MG63 (cell line): ENCODE measurements at regions not wholly inside any gene's neighbourhood (a gene's known extent, or its start where the extent isn't known, plus 50 kb on each side); places are given as distances from the start of the nearest gene placed in this dataset.

ENCODE experiments used
- DNase-seq: peaks from one replicate; pipeline ENCODE4 v3.0.0-alpha.2; 2020
- H3K27me3 ChIP-seq: fragments of 250-450 bp; sonication (Bioruptor Pico); 2 replicates; pipeline ENCODE4 v1.5.1; 2020; ENCODE audit warnings: mild to moderate bottlenecking, moderate library complexity
- H3K36me3 ChIP-seq: fragments of 250-450 bp; sonication (Bioruptor Pico); 2 replicates; pipeline ENCODE4 v1.5.1; 2020; ENCODE audit warnings: mild to moderate bottlenecking, moderate library complexity
- H3K4me3 ChIP-seq: fragments of 250-450 bp; sonication (Bioruptor Pico); 2 replicates; pipeline ENCODE4 v1.5.1; 2020; ENCODE audit warnings: mild to moderate bottlenecking, moderate library complexity
- H3K9me3 ChIP-seq: fragments of 250-450 bp; sonication (Bioruptor Pico); 2 replicates; pipeline ENCODE4 v1.5.1; 2020; ENCODE audit warnings: mild to moderate bottlenecking, moderate library complexity

- peaks cover 4% of the 10 kb centered on the region; the same call in 1 of the 2 replicates for H3K9me3 ChIP-seq
- H3K36me3 ChIP-seq, result no peaks in the 10 kb centered on the region
- H3K4me3 ChIP-seq, result no peak overlapping the region
- no peaks in the 10 kb centered on the region for H3K27me3 ChIP-seq
- DNase-seq, result no peak
Observed at GRCh38 chr12:46884362-46884761, 58.6 kb upstream of the SLC38A4 start.

GRCh38 chr12:46886541-46887041, 60.8 kb upstream of the SLC38A4 start:
- DNase-seq, result peak; percentile 78
- no peak overlapping the region for H3K4me3 ChIP-seq
- no peaks in the 10 kb centered on the region for H3K27me3 ChIP-seq
- H3K36me3 ChIP-seq, result 0 out of 2 replicates have a peak, but pooled peaks cover 2% of the 10 kb centered on the region
- 0 out of 2 replicates have a peak, but pooled peaks cover 4% of the 10 kb centered on the region for H3K9me3 ChIP-seq

- 0 out of 2 replicates have a peak, but pooled peaks cover 2% of the 10 kb centered on the region for H3K36me3 ChIP-seq
- H3K27me3 ChIP-seq, result no peaks in the 10 kb centered on the region
- H3K4me3 ChIP-seq, result no peak overlapping the region
- 0 out of 2 replicates have a peak, but pooled peaks cover 2% of the 10 kb centered on the region for H3K9me3 ChIP-seq
- no peak for DNase-seq
Observed at GRCh38 chr12:46887870-46888269, 62.1 kb upstream of the SLC38A4 start.

- H3K4me3 ChIP-seq, result no peak overlapping the region
- H3K27me3 ChIP-seq, result no peaks in the 10 kb centered on the region
- no peak for DNase-seq
- 0 out of 2 replicates have a peak, but pooled peaks cover under 1% of the 10 kb centered on the region for H3K9me3 ChIP-seq
- 0 out of 2 replicates have a peak, but pooled peaks cover 2% of the 10 kb centered on the region for H3K36me3 ChIP-seq
Observed at GRCh38 chr12:46888568-46888967, 62.8 kb upstream of the SLC38A4 start.

- Histone ChIP-seq H3K9me3 (no peaks in the 10 kb centered on the region), H3K4me3 (no peak overlapping the region), H3K36me3 (0 out of 2 replicates have a peak, but pooled peaks cover 2% of the 10 kb centered on the region), H3K27me3 (no peaks in the 10 kb centered on the region)
- peak; percentile 49 for DNase-seq
Observed at GRCh38 chr12:46891306-46891705, 65.5 kb upstream of the SLC38A4 start.

- Histone ChIP-seq H3K4me3 (no peak overlapping the region), H3K27me3 (no peaks in the 10 kb centered on the region), H3K9me3 (no peaks in the 10 kb centered on the region), H3K36me3 (0 out of 2 replicates have a peak, but pooled peaks cover 2% of the 10 kb centered on the region)
- DNase-seq, result no peak
Observed at GRCh38 chr12:46892034-46892705, 66.4 kb upstream of the SLC38A4 start.

GRCh38 chr12:46892887-46893286, 67.1 kb upstream of the SLC38A4 start:
- 0 out of 2 replicates have a peak, but pooled peaks cover 2% of the 10 kb centered on the region for H3K36me3 ChIP-seq
- no peak overlapping the region for H3K4me3 ChIP-seq
- H3K9me3 ChIP-seq, result no peaks in the 10 kb centered on the region
- DNase-seq, result no peak
- no peaks in the 10 kb centered on the region for H3K27me3 ChIP-seq

- Histone ChIP-seq H3K4me3 (no peak overlapping the region), H3K9me3 (no peaks in the 10 kb centered on the region), H3K36me3 (0 out of 2 replicates have a peak, but pooled peaks cover 2% of the 10 kb centered on the region), H3K27me3 (no peaks in the 10 kb centered on the region)
- DNase-seq, result no peak
Observed at GRCh38 chr12:46893434-46893833, 67.6 kb upstream of the SLC38A4 start.

GRCh38 chr12:46895726-46896125, 69.9 kb upstream of the SLC38A4 start:
- H3K27me3 ChIP-seq, result no peaks in the 10 kb centered on the region
- no peak for DNase-seq
- H3K36me3 ChIP-seq, result 0 out of 2 replicates have a peak, but pooled peaks cover under 1% of the 10 kb centered on the region
- no peak overlapping the region for H3K4me3 ChIP-seq
- H3K9me3 ChIP-seq, result peaks cover 4% of the 10 kb centered on the region; the same call in 1 of the 2 replicates

- H3K9me3 ChIP-seq, result peaks cover 4% of the 10 kb centered on the region; the same call in 1 of the 2 replicates
- no peak for DNase-seq
- H3K36me3 ChIP-seq, result no peaks in the 10 kb centered on the region
- no peak overlapping the region for H3K4me3 ChIP-seq
- no peaks in the 10 kb centered on the region for H3K27me3 ChIP-seq
Observed at GRCh38 chr12:46896680-46897079, 70.9 kb upstream of the SLC38A4 start.

- H3K4me3 ChIP-seq, result no peak overlapping the region
- H3K27me3 ChIP-seq, result no peaks in the 10 kb centered on the region
- peaks cover 4% of the 10 kb centered on the region; the same call in 1 of the 2 replicates for H3K9me3 ChIP-seq
- no peak for DNase-seq
- H3K36me3 ChIP-seq, result no peaks in the 10 kb centered on the region
Observed at GRCh38 chr12:46898152-46898931, 72.5 kb upstream of the SLC38A4 start.

GRCh38 chr12:46898989-46899388, 73.2 kb upstream of the SLC38A4 start:
- no peaks in the 10 kb centered on the region for H3K27me3 ChIP-seq
- no peak overlapping the region for H3K4me3 ChIP-seq
- DNase-seq, result no peak

GRCh38 chr12:46900734-46901463, 75.1 kb upstream of the SLC38A4 start:
- peaks cover 4% of the 10 kb centered on the region; the same call in 1 of the 2 replicates for H3K9me3 ChIP-seq
- H3K27me3 ChIP-seq, result no peaks in the 10 kb centered on the region
- no peak for DNase-seq
- no peak overlapping the region for H3K4me3 ChIP-seq
- no peaks in the 10 kb centered on the region for H3K36me3 ChIP-seq

More at GRCh38 chr12:46898989-46899388, 73.2 kb upstream of the SLC38A4 start:
- peaks cover 4% of the 10 kb centered on the region; the same call in 1 of the 2 replicates for H3K9me3 ChIP-seq
- no peaks in the 10 kb centered on the region for H3K36me3 ChIP-seq

GRCh38 chr12:46901464-46902205, 75.8 kb upstream of the SLC38A4 start:
- no peak overlapping the region for H3K4me3 ChIP-seq
- no peaks in the 10 kb centered on the region for H3K27me3 ChIP-seq
- H3K36me3 ChIP-seq, result no peaks in the 10 kb centered on the region
- peaks cover 4% of the 10 kb centered on the region; the same call in 1 of the 2 replicates for H3K9me3 ChIP-seq
- no peak for DNase-seq

- DNase-seq, result no peak
- no peaks in the 10 kb centered on the region for H3K36me3 ChIP-seq
- no peaks in the 10 kb centered on the region for H3K27me3 ChIP-seq
- no peak overlapping the region for H3K4me3 ChIP-seq
- peaks cover 4% of the 10 kb centered on the region; the same call in 1 of the 2 replicates for H3K9me3 ChIP-seq
Observed at GRCh38 chr12:46903058-46903457, 77.3 kb upstream of the SLC38A4 start.
